ENCODE measurements at regions not wholly inside any gene's neighbourhood (a gene's known extent, or its start where the extent isn't known, plus 50 kb on each side); places are given as distances from the start of the nearest gene placed in this dataset.

DNA sequence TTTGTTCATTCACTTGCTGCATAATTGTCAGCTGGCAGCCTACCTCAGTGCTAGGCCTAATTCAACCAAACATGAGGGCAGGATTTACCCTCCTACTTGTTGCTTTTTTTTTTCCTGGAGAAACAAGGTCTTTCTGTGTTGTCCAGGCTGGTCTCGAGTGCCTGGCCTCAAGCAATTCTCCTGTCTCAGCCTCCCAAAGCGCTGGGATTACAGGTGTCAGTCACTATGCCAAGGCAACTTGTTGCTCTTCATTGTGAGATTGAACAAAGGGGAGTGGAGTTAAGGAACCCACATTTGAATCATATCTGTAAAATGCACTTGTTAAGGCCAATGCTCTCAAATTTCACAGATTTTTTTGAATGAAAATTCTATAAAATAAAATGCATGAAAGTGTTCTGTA lies 380.5 kb downstream of the TMEM161B start:
- H2AFZ ChIP-seq (ENCODE audit: low read depth, low read length) = no peak overlapping the region
- POLR2A ChIA-PET = no interaction called here
- H3K4me2 ChIP-seq (ENCODE audit: insufficient read depth, low read length) = no peak overlapping the region
- no peaks in the 10 kb centered on the region for H3K36me3 ChIP-seq (ENCODE audit: control insufficient read depth, insufficient read depth, low read length)
- BruUV-seq (replicated peaks) = no TSS peak
- 8% methylated on average over 2 of the region's 2 CpGs for WGBS (ENCODE audit: insufficient coverage, low coverage, missing lambda C conversion rate)
- intact Hi-C loops (cut with micrococcal nuclease) = no loop called here
- H3K9me1 ChIP-seq (ENCODE audit: control insufficient read depth, insufficient read depth, low read length) = no peaks in the 10 kb centered on the region
- no peaks in the 10 kb centered on the region for H4K20me1 ChIP-seq (replicated peaks; ENCODE audit: control insufficient read depth, insufficient read depth, low read length)
- no peaks in the 10 kb centered on the region for H3K79me2 ChIP-seq (ENCODE audit: control insufficient read depth, insufficient read depth, low read length)
- H3K27ac ChIP-seq (ENCODE audit: extremely low read depth, low read depth, low read length) = no peak overlapping the region
- H3K27me3 ChIP-seq (ENCODE audit: control insufficient read depth in 2 of 2, insufficient read depth in 2 of 2, low read length in 2 of 2) = no peaks in the 10 kb centered on the region
- FAIRE-seq (no peak), DNase-seq (ENCODE audit: extremely low read depth in 1 of 4, low spot score in 3 of 4) (no peak), ATAC-seq (no peak)
- no peak overlapping the region for H3K4me3 ChIP-seq
- CTCF ChIA-PET (ENCODE audit: low intra/inter-chr PET ratio) = no interaction called here
- H3K9me3 ChIP-seq (replicated peaks; ENCODE audit: control insufficient read depth, insufficient read depth, low read depth, low read length) = no peaks in the 10 kb centered on the region; the same call in 1 of the 2 replicates
- in situ Hi-C loops (cut with MboI) = no loop called here
- H3K9ac ChIP-seq (ENCODE audit: insufficient read depth in 1 of 2, low read depth in 2 of 2, low read length in 2 of 2) = no peak overlapping the region
- no peaks in the 10 kb centered on the region for H3K4me1 ChIP-seq (replicated peaks in 1 of 2; ENCODE audit: control insufficient read depth in 2 of 2, insufficient read depth in 2 of 2, low read length in 2 of 2)
- TF ChIP-seq FOXM1 (IDR thresholded peaks at IDR 0.05; ENCODE audit: low read depth) = no peak
- TF ChIP-seq FOXM1 (CRISPR knock-in tag; IDR thresholded peaks at IDR 0.05; ENCODE audit: low read depth) = no peak
- TF ChIP-seq RBFOX2 (IDR thresholded peaks at IDR 0.05; ENCODE audit: low read depth, low read length) = no peak
- TF ChIP-seq LCOR (CRISPR knock-in tag; IDR thresholded peaks at IDR 0.05) = no peak
- no peak for TF ChIP-seq RBM14 (IDR thresholded peaks at IDR 0.05; ENCODE audit: borderline replicate concordance, insufficient read depth, low read depth, low read length)
- TF ChIP-seq, protein P1, sequence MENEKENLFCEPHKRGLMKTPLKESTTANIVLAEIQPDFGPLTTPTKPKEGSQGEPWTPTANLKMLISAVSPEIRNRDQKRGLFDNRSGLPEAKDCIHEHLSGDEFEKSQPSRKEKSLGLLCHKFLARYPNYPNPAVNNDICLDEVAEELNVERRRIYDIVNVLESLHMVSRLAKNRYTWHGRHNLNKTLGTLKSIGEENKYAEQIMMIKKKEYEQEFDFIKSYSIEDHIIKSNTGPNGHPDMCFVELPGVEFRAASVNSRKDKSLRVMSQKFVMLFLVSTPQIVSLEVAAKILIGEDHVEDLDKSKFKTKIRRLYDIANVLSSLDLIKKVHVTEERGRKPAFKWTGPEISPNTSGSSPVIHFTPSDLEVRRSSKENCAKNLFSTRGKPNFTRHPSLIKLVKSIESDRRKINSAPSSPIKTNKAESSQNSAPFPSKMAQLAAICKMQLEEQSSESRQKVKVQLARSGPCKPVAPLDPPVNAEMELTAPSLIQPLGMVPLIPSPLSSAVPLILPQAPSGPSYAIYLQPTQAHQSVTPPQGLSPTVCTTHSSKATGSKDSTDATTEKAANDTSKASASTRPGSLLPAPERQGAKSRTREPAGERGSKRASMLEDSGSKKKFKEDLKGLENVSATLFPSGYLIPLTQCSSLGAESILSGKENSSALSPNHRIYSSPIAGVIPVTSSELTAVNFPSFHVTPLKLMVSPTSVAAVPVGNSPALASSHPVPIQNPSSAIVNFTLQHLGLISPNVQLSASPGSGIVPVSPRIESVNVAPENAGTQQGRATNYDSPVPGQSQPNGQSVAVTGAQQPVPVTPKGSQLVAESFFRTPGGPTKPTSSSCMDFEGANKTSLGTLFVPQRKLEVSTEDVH (IDR thresholded peaks at IDR 0.05; ENCODE audit: low read depth, partially characterized antibody) = no peak
- TF ChIP-seq MCM5 (IDR thresholded peaks at IDR 0.05; ENCODE audit: low read depth) = no peak
- TF ChIP-seq ASH1L (IDR thresholded peaks at IDR 0.05; ENCODE audit: borderline replicate concordance, low read depth, partially characterized antibody) = no peak
- TF ChIP-seq KLF6 (CRISPR knock-in tag; IDR thresholded peaks at IDR 0.05; ENCODE audit: borderline replicate concordance) = no peak
- TF ChIP-seq POLR2G (IDR thresholded peaks at IDR 0.05; ENCODE audit: low read depth, low read length) = no peak
- no peak for TF ChIP-seq PRPF4 (IDR thresholded peaks at IDR 0.05; ENCODE audit: insufficient read depth, low read depth, low read length, poor library complexity, severe bottlenecking)
- TF ChIP-seq, protein P2, sequence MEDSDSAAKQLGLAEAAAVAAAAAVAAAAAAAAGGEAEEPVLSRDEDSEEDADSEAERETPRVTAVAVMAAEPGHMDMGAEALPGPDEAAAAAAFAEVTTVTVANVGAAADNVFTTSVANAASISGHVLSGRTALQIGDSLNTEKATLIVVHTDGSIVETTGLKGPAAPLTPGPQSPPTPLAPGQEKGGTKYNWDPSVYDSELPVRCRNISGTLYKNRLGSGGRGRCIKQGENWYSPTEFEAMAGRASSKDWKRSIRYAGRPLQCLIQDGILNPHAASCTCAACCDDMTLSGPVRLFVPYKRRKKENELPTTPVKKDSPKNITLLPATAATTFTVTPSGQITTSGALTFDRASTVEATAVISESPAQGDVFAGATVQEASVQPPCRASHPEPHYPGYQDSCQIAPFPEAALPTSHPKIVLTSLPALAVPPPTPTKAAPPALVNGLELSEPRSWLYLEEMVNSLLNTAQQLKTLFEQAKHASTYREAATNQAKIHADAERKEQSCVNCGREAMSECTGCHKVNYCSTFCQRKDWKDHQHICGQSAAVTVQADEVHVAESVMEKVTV (CRISPR knock-in tag; IDR thresholded peaks at IDR 0.05) = no peak
- no peak for TF ChIP-seq ZNF239 (CRISPR knock-in tag; IDR thresholded peaks at IDR 0.05)
- no peak for TF ChIP-seq KAT2B (IDR thresholded peaks at IDR 0.05; ENCODE audit: low read depth, low read length)
- no peak for TF ChIP-seq ZHX1 (conservative IDR thresholded peaks at IDR 0.05; ENCODE audit: low read length)
- TF ChIP-seq HEY1 (CRISPR knock-in tag; IDR thresholded peaks at IDR 0.05; ENCODE audit: borderline replicate concordance) = no peak
- no peak for TF ChIP-seq MAFF (IDR thresholded peaks at IDR 0.05; ENCODE audit: low read length)
- no peak for TF ChIP-seq RBM22 (IDR thresholded peaks at IDR 0.05; ENCODE audit: low read depth, low read length, poor library complexity, severe bottlenecking)

Data from K562 (cell line).